ENCODE measurements at regions not wholly inside any gene's neighbourhood (a gene's known extent, or its start where the extent isn't known, plus 50 kb on each side); places are given as distances from the start of the nearest gene placed in this dataset.

DNA sequence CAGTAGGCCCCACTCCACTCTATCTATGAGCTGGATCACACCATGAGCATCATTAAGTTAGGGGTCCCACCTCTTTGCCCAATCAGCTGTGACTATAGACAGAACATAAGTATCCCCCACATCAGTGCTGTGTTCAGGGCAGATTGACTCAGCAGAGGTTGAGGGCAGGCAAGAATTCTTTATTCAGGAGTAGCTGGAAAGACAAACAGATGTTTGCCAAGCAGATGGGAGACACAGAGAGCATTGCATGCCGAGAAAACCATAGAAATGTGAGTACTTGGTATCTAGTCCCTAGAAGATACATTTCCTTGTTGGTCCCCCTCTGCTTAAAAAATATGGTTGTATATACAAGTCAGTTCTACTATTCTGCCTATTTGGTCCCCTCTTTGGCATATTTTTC, 440.8 kb downstream of the RAP2B start (continued):
- TF ChIP-seq, protein P1, sequence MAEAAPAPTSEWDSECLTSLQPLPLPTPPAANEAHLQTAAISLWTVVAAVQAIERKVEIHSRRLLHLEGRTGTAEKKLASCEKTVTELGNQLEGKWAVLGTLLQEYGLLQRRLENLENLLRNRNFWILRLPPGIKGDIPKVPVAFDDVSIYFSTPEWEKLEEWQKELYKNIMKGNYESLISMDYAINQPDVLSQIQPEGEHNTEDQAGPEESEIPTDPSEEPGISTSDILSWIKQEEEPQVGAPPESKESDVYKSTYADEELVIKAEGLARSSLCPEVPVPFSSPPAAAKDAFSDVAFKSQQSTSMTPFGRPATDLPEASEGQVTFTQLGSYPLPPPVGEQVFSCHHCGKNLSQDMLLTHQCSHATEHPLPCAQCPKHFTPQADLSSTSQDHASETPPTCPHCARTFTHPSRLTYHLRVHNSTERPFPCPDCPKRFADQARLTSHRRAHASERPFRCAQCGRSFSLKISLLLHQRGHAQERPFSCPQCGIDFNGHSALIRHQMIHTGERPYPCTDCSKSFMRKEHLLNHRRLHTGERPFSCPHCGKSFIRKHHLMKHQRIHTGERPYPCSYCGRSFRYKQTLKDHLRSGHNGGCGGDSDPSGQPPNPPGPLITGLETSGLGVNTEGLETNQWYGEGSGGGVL (tag by site-specific recombination; IDR thresholded peaks at IDR 0.05): no peak
- TF ChIP-seq WT1 (tag by site-specific recombination; IDR thresholded peaks at IDR 0.05): no peak
- TF ChIP-seq ZSCAN18 (tag by site-specific recombination; IDR thresholded peaks at IDR 0.05): no peak
- TF ChIP-seq MEIS1 (CRISPR knock-in tag; IDR thresholded peaks at IDR 0.05; ENCODE audit: borderline replicate concordance): no peak
- TF ChIP-seq, protein P2, sequence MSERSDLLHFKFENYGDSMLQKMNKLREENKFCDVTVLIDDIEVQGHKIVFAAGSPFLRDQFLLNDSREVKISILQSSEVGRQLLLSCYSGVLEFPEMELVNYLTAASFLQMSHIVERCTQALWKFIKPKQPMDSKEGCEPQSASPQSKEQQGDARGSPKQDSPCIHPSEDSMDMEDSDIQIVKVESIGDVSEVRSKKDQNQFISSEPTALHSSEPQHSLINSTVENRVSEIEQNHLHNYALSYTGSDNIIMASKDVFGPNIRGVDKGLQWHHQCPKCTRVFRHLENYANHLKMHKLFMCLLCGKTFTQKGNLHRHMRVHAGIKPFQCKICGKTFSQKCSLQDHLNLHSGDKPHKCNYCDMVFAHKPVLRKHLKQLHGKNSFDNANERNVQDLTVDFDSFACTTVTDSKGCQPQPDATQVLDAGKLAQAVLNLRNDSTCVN (tag by site-specific recombination; optimal IDR thresholded peaks at IDR 0.05): no peak
- TF ChIP-seq ZNF658 (tag by site-specific recombination; IDR thresholded peaks at IDR 0.05): no peak

DNA sequence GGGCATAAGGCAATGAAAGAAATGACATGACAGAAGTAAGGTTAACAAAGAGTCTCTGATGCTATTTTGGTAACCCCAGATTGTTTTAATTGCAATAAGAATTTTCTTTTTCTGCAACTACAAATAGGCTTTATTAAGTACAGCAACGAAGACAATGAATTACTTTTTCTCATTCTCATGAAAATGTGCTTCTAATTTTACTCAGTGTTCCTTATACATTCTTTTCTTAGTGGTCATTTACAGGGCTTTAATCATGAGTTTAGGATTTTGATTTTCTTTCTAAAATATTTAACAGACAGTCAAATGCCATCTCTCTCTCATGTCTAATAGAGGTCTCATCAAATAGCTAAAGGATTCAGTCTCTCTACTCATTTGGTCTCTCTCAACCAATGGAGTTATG, 452.1 kb downstream of the RAP2B start:
- TF ChIP-seq BCL11A (tag by site-specific recombination; IDR thresholded peaks at IDR 0.05; ENCODE audit: low read depth): no peak
- TF ChIP-seq, protein P3, sequence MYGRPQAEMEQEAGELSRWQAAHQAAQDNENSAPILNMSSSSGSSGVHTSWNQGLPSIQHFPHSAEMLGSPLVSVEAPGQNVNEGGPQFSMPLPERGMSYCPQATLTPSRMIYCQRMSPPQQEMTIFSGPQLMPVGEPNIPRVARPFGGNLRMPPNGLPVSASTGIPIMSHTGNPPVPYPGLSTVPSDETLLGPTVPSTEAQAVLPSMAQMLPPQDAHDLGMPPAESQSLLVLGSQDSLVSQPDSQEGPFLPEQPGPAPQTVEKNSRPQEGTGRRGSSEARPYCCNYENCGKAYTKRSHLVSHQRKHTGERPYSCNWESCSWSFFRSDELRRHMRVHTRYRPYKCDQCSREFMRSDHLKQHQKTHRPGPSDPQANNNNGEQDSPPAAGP (tag by site-specific recombination; IDR thresholded peaks at IDR 0.05): no peak
- TF ChIP-seq ZNF133 (tag by site-specific recombination; IDR thresholded peaks at IDR 0.05): no peak
- TF ChIP-seq, protein P1 (tag by site-specific recombination; IDR thresholded peaks at IDR 0.05): no peak
- TF ChIP-seq ZNF16 (tag by site-specific recombination; IDR thresholded peaks at IDR 0.05; ENCODE audit: low read depth): no peak
- H3K4me1 ChIP-seq (ENCODE audit: control insufficient read depth, insufficient read depth, low read length): 0 out of 2 replicates have a peak, but pooled peaks cover 4% of the 10 kb centered on the region
- no peaks in the 10 kb centered on the region for H3K36me3 ChIP-seq (ENCODE audit: control insufficient read depth in 2 of 2, insufficient read depth in 1 of 2, low read length in 2 of 2)
- H3K27ac ChIP-seq (ENCODE audit: extremely low read depth, low read depth, low read length): no peak overlapping the region
- CTCF ChIA-PET: no interaction called here
- no peak overlapping the region for H3K4me3 ChIP-seq (ENCODE audit: low read depth, low read length)
- no peaks in the 10 kb centered on the region for H3K9me3 ChIP-seq (ENCODE audit: control insufficient read depth, insufficient read depth, low read depth, low read length)
- POLR2A ChIA-PET: no interaction called here

DNA sequence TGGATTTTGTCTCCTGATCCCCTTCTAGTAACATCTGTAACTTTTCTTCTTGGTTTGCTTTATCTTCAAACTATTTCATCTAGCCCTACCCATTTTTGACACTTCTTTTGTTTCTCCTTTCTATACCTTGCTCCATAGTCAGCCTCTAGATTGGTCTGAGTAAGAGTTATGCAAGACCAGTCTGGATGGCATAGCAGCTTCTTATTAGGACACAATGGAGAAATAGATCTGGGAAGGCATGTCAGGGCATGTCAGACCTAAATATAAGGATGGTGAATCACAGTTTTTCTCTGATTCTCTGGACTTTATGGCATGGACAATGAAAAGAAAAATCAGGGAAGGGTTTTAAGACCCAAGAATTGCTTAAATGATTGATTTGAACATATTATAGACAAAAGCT, 452.5 kb downstream of the RAP2B start:
- Histone ChIP-seq H3K4me1 (ENCODE audit: control insufficient read depth, insufficient read depth, low read length) (0 out of 2 replicates have a peak, but pooled peaks cover 4% of the 10 kb centered on the region), H3K36me3 (ENCODE audit: control insufficient read depth in 2 of 2, insufficient read depth in 1 of 2, low read length in 2 of 2) (no peaks in the 10 kb centered on the region), H3K4me3 (ENCODE audit: low read depth, low read length) (no peak overlapping the region), H3K9me3 (ENCODE audit: control insufficient read depth, insufficient read depth, low read depth, low read length) (no peaks in the 10 kb centered on the region), H3K27ac (ENCODE audit: extremely low read depth, low read depth, low read length) (no peak overlapping the region)
- ChIA-PET CTCF (no interaction called here), POLR2A (no interaction called here)
- no peak for TF ChIP-seq ZNF274 (IDR thresholded peaks at IDR 0.05; ENCODE audit: low read length)
- TF ChIP-seq ZNF274 (tag by site-specific recombination; IDR thresholded peaks at IDR 0.05; ENCODE audit: borderline replicate concordance): no peak
- TF ChIP-seq, protein P4, sequence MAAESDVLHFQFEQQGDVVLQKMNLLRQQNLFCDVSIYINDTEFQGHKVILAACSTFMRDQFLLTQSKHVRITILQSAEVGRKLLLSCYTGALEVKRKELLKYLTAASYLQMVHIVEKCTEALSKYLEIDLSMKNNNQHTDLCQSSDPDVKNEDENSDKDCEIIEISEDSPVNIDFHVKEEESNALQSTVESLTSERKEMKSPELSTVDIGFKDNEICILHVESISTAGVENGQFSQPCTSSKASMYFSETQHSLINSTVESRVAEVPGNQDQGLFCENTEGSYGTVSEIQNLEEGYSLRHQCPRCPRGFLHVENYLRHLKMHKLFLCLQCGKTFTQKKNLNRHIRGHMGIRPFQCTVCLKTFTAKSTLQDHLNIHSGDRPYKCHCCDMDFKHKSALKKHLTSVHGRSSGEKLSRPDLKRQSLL (tag by site-specific recombination; IDR thresholded peaks at IDR 0.05): no peak
- TF ChIP-seq GLI4 (tag by site-specific recombination; IDR thresholded peaks at IDR 0.05): no peak

Data from HEK293 (cell line).